Naive B cell (primary cell): ENCODE measurements at regions not wholly inside any gene's neighbourhood (a gene's known extent, or its start where the extent isn't known, plus 50 kb on each side); places are given as distances from the start of the nearest gene placed in this dataset.
"Not testable (repeated sequence)": the region's sequence is repeated elsewhere in the genome, so short reads cannot be mapped to it uniquely, and the experiment has no call there.

Experiments
- ATAC-seq, 2 donors: fragments of 150-1000 bp; cut with Tn5 transposase; 2 replicates each; pipeline ENCODE4 v1.10.0; 2021; ENCODE audit warnings: low read depth in 2 of 2, mild to moderate bottlenecking in 2 of 2, moderate library complexity in 2 of 2
- DNase-seq: peaks from one replicate; pipeline ENCODE4 v3.0.0; 2022
- H3K27ac Mint-ChIP-seq, 6 donors: one replicate each; pipeline ENCODE4 v1.8.0; 2020 to 2022; ENCODE audit warnings: mild to moderate bottlenecking in 6 of 6, mixed read lengths in 6 of 6, moderate library complexity in 5 of 6, inconsistent platforms in 2 of 6
- H3K27me3 Mint-ChIP-seq, 3 donors: one replicate each; pipeline ENCODE4 v1.8.0; 2021 to 2022; ENCODE audit warnings: mixed read lengths in 3 of 3, mild to moderate bottlenecking in 1 of 3
- H3K36me3 Mint-ChIP-seq, 2 donors: one replicate each; pipeline ENCODE4 v1.8.0; 2020 to 2022; ENCODE audit warnings: mixed read lengths in 2 of 2, inconsistent platforms in 1 of 2, mild to moderate bottlenecking in 1 of 2
- H3K4me1 Mint-ChIP-seq, 3 donors: one replicate each; pipeline ENCODE4 v1.8.0; 2020 to 2022; ENCODE audit warnings: mixed read lengths in 3 of 3, inconsistent platforms in 1 of 3, mild to moderate bottlenecking in 1 of 3, moderate library complexity in 1 of 3
- H3K4me3 Mint-ChIP-seq, 8 donors: one replicate each; pipeline ENCODE4 v1.8.0; 2020 to 2022; ENCODE audit warnings: mild to moderate bottlenecking in 8 of 8, mixed read lengths in 8 of 8, moderate library complexity in 8 of 8, inconsistent platforms in 2 of 8
- H3K9me3 Mint-ChIP-seq, 7 donors: one replicate each; pipeline ENCODE4 v1.8.0; 2020 to 2022; ENCODE audit warnings: mixed read lengths in 7 of 7, mild to moderate bottlenecking in 5 of 7, inconsistent platforms in 2 of 7, moderate library complexity in 1 of 7

DNA sequence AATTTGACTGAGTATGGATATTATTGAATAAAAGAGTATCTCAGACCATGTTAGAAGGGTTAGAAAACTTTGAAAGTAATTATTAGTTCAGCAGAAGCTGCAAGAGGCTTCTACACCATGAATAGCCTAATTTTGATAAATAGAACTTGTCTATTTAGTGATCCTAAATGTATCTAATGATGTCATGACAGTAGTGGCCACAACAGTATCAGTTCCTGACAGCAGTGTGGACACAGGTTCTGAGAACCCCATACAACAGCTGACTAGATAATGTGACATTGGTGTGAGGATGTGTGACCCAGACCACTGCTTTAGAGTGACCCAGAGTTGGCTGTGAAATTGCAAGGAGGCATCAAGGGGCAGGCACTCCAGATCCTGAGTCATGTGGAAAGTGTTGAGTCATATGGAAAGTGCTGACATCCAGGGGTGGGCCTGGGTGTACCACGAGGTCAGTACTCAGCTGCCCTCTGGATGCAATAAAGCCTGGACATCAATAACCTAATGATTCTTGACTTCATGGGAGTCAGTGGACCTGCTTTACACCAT lies 754.7 kb downstream of the DHX35 start:
- no peak for ATAC-seq
- no peaks in the 10 kb centered on the region for H3K27me3 Mint-ChIP-seq
- H3K27ac Mint-ChIP-seq: no peak overlapping the region
- DNase-seq: no peak
- peaks cover 1 to 8% (median 2%) of the 10 kb centered on the region in 7 donors for H3K9me3 Mint-ChIP-seq
- no peaks in the 10 kb centered on the region for H3K4me1 Mint-ChIP-seq
- no peak overlapping the region for H3K4me3 Mint-ChIP-seq
- no peaks in the 10 kb centered on the region for H3K36me3 Mint-ChIP-seq

DNA sequence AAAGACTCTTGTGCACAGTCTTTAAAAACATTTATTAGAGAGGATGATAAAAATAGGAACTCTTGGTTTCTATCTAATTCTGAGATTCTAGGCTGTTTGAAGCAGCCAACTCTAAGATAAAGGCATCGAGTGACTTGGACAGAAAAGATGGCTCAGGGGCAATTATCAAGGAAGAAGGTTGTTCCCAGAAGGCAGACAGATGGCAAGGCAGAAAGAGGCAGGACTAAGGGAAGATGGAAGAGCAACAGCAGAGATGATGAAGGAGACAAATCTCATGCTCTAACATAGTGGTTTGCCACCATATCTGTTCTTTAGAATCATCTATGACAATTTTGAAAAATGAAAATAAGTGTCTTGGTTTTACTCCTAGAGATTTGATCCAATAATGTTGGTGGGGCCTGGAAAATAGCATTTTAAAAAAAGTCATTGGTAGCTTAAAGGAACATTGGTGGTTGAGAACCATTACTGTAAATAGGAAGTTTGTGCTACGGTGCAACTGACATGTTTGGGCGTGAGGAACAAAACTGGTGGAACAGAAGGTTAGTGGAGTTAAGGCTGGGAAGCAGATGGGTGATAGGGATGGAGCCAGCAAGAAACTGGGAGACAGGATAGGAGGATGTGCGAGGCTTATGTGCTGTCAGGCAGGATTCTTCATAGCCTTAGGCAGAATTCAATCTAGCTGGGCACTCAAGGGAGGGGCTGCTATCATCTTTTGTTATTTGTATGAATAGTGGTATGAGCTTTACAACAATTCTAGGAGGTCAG lies 751.1 kb downstream of the DHX35 start:
- ATAC-seq: no peak
- H3K27ac Mint-ChIP-seq: no peak overlapping the region

GRCh38 chr20:39706184-39706663 lies 744.1 kb downstream of the DHX35 start:
- H3K27me3 Mint-ChIP-seq: no peaks in the 10 kb centered on the region
- peaks cover 0 to 4% (median 0%) of the 10 kb centered on the region in 7 donors for H3K9me3 Mint-ChIP-seq
- ATAC-seq (no peak), DNase-seq (no peak)
- H3K36me3 Mint-ChIP-seq: no peaks in the 10 kb centered on the region
- H3K27ac Mint-ChIP-seq: no peak overlapping the region
- H3K4me1 Mint-ChIP-seq: no peaks in the 10 kb centered on the region
- no peak overlapping the region for H3K4me3 Mint-ChIP-seq

More for the DNA sequence above, 751.1 kb downstream of the DHX35 start:
- Mint-ChIP-seq H3K4me1 (no peaks in the 10 kb centered on the region), H3K4me3 (no peak overlapping the region), H3K36me3 (no peaks in the 10 kb centered on the region), H3K27me3 (no peaks in the 10 kb centered on the region), H3K9me3 (peaks cover 0 to 11% (median 3%) of the 10 kb centered on the region in 7 donors)
- no peak for DNase-seq

DNA sequence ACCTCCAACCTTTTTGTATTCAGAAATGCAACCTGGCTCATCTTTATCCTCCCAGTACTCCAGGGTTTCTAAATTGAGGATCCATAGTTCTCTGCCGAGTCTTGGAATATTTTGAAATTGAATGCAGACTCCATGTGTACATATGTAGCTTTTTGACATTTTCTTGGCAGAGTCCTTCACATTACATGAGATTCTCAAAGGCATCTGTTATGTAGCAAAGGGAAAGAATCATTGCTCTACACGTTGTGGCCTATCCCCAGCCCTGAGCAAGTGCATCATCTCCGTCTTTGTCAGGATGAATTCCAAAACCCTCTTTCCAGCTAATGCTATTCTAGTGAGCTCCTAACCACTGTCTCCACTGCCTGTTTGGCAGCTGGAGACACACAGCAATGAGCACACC lies 742.9 kb downstream of the DHX35 start:
- DNase-seq (no peak), ATAC-seq (no peak)
- no peaks in the 10 kb centered on the region for H3K27me3 Mint-ChIP-seq
- H3K4me1 Mint-ChIP-seq: no peaks in the 10 kb centered on the region
- no peak overlapping the region for H3K27ac Mint-ChIP-seq
- H3K36me3 Mint-ChIP-seq: no peaks in the 10 kb centered on the region
- H3K4me3 Mint-ChIP-seq: no peak overlapping the region
- peaks cover 0 to 4% (median 0%) of the 10 kb centered on the region in 7 donors for H3K9me3 Mint-ChIP-seq

- not testable (repeated sequence) for H3K36me3 Mint-ChIP-seq
These were observed 741.2 kb downstream of the DHX35 start for GRCh38 chr20:39703357-39703756.

DNA sequence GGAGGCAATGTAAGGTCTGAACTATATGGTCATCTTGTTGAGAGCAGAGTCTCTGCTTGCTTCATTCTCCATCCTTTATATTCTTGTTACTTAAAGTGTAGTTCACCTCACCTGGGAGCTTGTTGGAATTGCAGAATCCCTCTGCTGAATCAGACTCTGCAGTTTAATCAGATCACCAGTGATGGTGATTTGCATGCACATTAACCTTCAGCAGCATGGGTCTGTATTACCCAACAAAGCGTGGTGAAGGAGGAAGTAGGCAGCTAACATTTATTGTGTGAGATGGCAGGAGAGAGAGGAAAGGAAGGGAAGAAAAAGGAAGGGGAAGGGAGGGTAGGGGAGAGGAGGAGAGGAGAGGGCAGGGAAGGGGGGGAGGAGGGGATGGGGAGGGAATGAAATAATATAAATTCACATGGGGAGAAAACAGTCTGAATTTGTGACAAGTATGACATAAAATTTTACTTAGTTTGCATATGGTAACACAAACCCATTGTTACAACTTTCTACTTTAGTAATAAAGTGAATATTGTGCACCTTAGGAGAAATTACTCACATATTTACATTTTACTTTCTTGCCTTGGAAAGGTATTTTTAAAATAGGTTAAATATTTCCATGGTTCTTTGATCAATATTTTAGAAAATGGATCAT lies 740.7 kb downstream of the DHX35 start:
- Mint-ChIP-seq H3K9me3 (peaks cover 0 to 4% (median 3%) of the 10 kb centered on the region in 7 donors), H3K4me3 (no peak overlapping the region), H3K36me3 (no peaks in the 10 kb centered on the region), H3K4me1 (no peaks in the 10 kb centered on the region), H3K27ac (no peak overlapping the region), H3K27me3 (no peaks in the 10 kb centered on the region)
- ATAC-seq (no peak), DNase-seq (no peak)

More at GRCh38 chr20:39703357-39703756, 741.2 kb downstream of the DHX35 start:
- not testable (repeated sequence) for DNase-seq, ATAC-seq, H3K9me3 Mint-ChIP-seq, H3K27me3 Mint-ChIP-seq, H3K4me3 Mint-ChIP-seq, H3K4me1 Mint-ChIP-seq, H3K27ac Mint-ChIP-seq

DNA sequence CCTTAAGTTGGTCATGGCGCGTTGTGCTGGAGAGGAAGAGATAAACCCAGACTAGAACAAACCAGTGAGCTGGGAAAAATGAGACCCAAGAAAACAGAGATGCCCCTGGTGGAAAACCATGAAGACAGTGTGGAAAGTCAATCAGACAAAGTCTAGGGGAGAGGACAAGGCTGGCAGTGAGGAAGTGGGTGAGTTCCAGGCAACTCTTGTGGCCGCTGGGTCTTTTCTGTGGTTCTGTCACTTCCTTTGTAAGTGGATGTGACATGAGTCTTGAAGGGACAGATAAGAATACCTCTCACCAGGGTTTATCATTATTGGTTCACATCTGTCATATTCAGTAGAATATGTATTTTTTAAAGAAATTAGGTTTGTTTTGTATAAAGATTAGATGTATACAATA lies 738.4 kb downstream of the DHX35 start:
- Mint-ChIP-seq H3K27ac (no peak overlapping the region), H3K4me3 (no peak overlapping the region), H3K27me3 (no peaks in the 10 kb centered on the region), H3K4me1 (no peaks in the 10 kb centered on the region), H3K36me3 (no peaks in the 10 kb centered on the region), H3K9me3 (peaks cover 0 to 5% (median 3%) of the 10 kb centered on the region in 7 donors)
- ATAC-seq (no peak), DNase-seq (no peak)

DNA sequence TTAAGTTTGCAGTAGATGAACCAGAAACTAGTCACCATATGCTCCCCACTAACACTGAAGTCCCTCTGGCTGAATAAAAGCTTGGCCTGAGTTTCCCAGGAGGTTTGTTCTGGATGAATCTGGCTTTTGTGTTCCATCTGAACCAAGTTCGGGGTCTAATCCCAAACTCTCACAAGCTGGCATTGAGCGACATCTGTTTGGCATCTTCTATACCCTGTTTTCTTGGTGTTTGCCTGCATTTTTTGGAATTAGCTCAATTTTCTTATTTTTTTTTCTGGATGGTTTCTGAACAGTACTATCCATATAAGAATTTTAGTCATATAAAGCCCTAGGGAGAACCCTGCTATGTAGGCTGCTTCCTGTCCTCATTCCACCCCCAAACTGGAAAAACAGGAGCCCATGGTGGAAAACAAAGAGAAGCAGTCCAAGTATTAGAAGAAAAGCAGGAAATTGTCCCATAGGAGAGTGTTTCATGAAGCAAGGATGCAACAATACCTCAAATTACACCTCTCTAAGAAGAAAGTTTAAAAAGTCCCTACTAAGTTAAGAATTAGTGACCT lies 737.1 kb downstream of the DHX35 start:
- Mint-ChIP-seq H3K27me3 (no peaks in the 10 kb centered on the region), H3K27ac (no peak overlapping the region), H3K4me1 (no peaks in the 10 kb centered on the region), H3K36me3 (no peaks in the 10 kb centered on the region), H3K9me3 (peaks cover 0 to 5% (median 3%) of the 10 kb centered on the region in 7 donors), H3K4me3 (no peak overlapping the region)
- DNase-seq: no peak
- ATAC-seq: no peak

DNA sequence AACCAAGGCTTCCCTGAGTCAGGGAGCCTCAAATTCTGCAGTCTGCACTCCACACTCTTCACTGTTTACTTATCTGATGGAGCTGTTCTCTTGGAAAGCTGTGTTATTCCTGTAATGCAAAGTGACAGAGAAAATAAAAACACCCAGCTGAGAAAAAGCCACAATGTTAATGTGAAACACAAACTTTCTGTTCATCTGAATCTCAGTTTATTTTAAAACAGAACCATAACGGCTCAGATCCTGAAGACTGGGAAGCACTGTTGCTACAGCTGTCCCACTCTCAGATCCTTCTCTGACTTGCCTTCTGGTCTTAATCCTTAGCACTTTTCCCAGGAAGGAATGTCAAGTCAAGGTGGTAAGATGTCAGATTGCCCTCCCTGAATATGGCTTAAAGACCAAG lies 736.6 kb downstream of the DHX35 start:
- Mint-ChIP-seq H3K36me3 (no peaks in the 10 kb centered on the region), H3K27me3 (no peaks in the 10 kb centered on the region), H3K4me3 (no peak overlapping the region), H3K4me1 (no peaks in the 10 kb centered on the region), H3K9me3 (peaks cover 0 to 5% (median 0%) of the 10 kb centered on the region in 7 donors), H3K27ac (no peak overlapping the region)
- no peak for ATAC-seq
- DNase-seq: no peak

DNA sequence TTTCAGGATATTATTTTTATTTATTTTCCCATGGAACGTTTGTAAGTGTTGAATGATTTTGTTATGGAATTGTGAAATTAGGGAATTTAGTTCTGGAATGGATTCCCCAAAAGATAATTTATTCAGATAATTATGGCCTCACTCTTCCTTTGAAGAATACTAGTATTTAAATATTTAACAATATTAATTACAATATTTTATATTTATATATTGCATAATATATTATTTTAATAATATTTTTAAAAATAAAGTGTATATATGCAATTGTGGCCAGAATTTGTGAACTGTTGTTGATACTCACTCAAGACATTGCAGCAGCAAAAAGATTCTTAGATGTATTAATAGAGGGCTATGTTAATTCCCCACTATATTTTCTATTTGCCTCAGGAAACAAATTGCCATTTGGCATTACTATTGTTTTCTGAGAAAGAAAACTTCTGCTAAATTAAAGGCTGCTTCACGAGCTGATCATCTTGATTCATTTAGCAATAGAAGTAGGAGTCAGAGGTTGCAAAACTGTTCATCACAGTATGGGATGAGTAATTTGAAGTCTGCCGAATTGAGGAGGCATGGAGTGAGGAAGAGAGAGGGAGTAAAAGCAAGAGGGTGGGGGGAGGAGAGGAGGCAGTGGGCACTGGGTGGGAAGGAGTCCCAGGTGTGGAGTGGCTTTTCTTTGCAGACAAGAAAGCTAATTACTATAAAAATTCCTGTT lies 729.2 kb downstream of the DHX35 start:
- DNase-seq (no peak), ATAC-seq (no peak)
- Mint-ChIP-seq H3K4me1 (no peaks in the 10 kb centered on the region), H3K27me3 (no peaks in the 10 kb centered on the region), H3K36me3 (no peaks in the 10 kb centered on the region), H3K27ac (no peak overlapping the region), H3K4me3 (no peak overlapping the region), H3K9me3 (peaks cover 0 to 4% (median 0%) of the 10 kb centered on the region in 7 donors)

- Mint-ChIP-seq H3K27ac (no peak overlapping the region), H3K9me3 (peaks cover 0 to 13% (median 9%) of the 10 kb centered on the region in 7 donors), H3K27me3 (no peaks in the 10 kb centered on the region), H3K4me3 (no peak overlapping the region), H3K36me3 (no peaks in the 10 kb centered on the region), H3K4me1 (no peaks in the 10 kb centered on the region)
- no peak for DNase-seq
- ATAC-seq: no peak
These were observed 714.8 kb downstream of the DHX35 start for GRCh38 chr20:39676857-39677391.

GRCh38 chr20:39676241-39676640 lies 714.1 kb downstream of the DHX35 start:
- H3K4me3 Mint-ChIP-seq: no peak overlapping the region
- peaks cover 0 to 13% (median 8%) of the 10 kb centered on the region in 7 donors for H3K9me3 Mint-ChIP-seq
- H3K36me3 Mint-ChIP-seq: no peaks in the 10 kb centered on the region
- no peak for DNase-seq
- no peaks in the 10 kb centered on the region for H3K4me1 Mint-ChIP-seq
- no peaks in the 10 kb centered on the region for H3K27me3 Mint-ChIP-seq
- no peak overlapping the region for H3K27ac Mint-ChIP-seq
- ATAC-seq: no peak

GRCh38 chr20:39674842-39675241 lies 712.7 kb downstream of the DHX35 start:
- Mint-ChIP-seq H3K9me3 (peaks cover 0 to 8% (median 4%) of the 10 kb centered on the region in 7 donors), H3K4me1 (no peaks in the 10 kb centered on the region), H3K27ac (no peak overlapping the region), H3K36me3 (no peaks in the 10 kb centered on the region), H3K4me3 (no peak overlapping the region), H3K27me3 (peaks cover 0 to 4% (median 0%) of the 10 kb centered on the region in 3 donors)
- ATAC-seq (no peak), DNase-seq (no peak)
